ENCODE measurements at regions not wholly inside any gene's neighbourhood (a gene's known extent, or its start where the extent isn't known, plus 50 kb on each side); places are given as distances from the start of the nearest gene placed in this dataset.

GRCh38 chr1:59136541-59137275 is 160.2 kb upstream of the FGGY start:
- Histone ChIP-seq H2AFZ (no peak overlapping the region), H3K27ac (no peak overlapping the region), H3K9ac (no peak overlapping the region), H3K9me3 (ENCODE audit: control insufficient read depth, low read length) (no peaks in the 10 kb centered on the region), H3K4me3 (ENCODE audit: low read depth, low read length) (no peak overlapping the region), H3K4me1 (no peaks in the 10 kb centered on the region), H3K36me3 (ENCODE audit: control insufficient read depth, insufficient read depth, low read length) (no peaks in the 10 kb centered on the region), H3K79me2 (no peaks in the 10 kb centered on the region), H3K4me2 (ENCODE audit: low read length) (no peak overlapping the region), H3K27me3 (ENCODE audit: control insufficient read depth, insufficient read depth, low read length) (no peaks in the 10 kb centered on the region)
- TF ChIP-seq CTCF (IDR thresholded peaks at IDR 0.05), result no peak

GRCh38 chr1:59137276-59137615 is 159.6 kb upstream of the FGGY start:
- no peak overlapping the region for H3K27ac ChIP-seq
- no peak overlapping the region for H3K4me3 ChIP-seq (ENCODE audit: low read depth, low read length)
- no peak overlapping the region for H3K9ac ChIP-seq
- no peaks in the 10 kb centered on the region for H3K4me1 ChIP-seq
- H3K79me2 ChIP-seq, result no peaks in the 10 kb centered on the region
- no peaks in the 10 kb centered on the region for H3K36me3 ChIP-seq (ENCODE audit: control insufficient read depth, insufficient read depth, low read length)
- H3K9me3 ChIP-seq (ENCODE audit: control insufficient read depth, low read length), result no peaks in the 10 kb centered on the region
- no peak overlapping the region for H2AFZ ChIP-seq
- no peak overlapping the region for H3K4me2 ChIP-seq (ENCODE audit: low read length)
- H3K27me3 ChIP-seq (ENCODE audit: control insufficient read depth, insufficient read depth, low read length), result no peaks in the 10 kb centered on the region
- no peak for TF ChIP-seq CTCF (IDR thresholded peaks at IDR 0.05)

- H3K9ac ChIP-seq, result no peak overlapping the region
- no peaks in the 10 kb centered on the region for H3K36me3 ChIP-seq (ENCODE audit: control insufficient read depth, insufficient read depth, low read length)
- H3K4me3 ChIP-seq (ENCODE audit: low read depth, low read length), result no peak overlapping the region
- H3K27me3 ChIP-seq (ENCODE audit: control insufficient read depth, insufficient read depth, low read length), result no peaks in the 10 kb centered on the region
- H2AFZ ChIP-seq, result no peak overlapping the region
- no peak overlapping the region for H3K27ac ChIP-seq
- no peak for TF ChIP-seq CTCF (IDR thresholded peaks at IDR 0.05)
- H3K9me3 ChIP-seq (ENCODE audit: control insufficient read depth, low read length), result no peaks in the 10 kb centered on the region
- H3K4me2 ChIP-seq (ENCODE audit: low read length), result no peak overlapping the region
- no peaks in the 10 kb centered on the region for H3K4me1 ChIP-seq
- no peaks in the 10 kb centered on the region for H3K79me2 ChIP-seq
These were observed 158.9 kb upstream of the FGGY start for GRCh38 chr1:59137968-59138367.

- no peaks in the 10 kb centered on the region for H3K9me3 ChIP-seq (ENCODE audit: control insufficient read depth, low read length)
- no peak overlapping the region for H3K9ac ChIP-seq
- H3K4me2 ChIP-seq (ENCODE audit: low read length), result no peak overlapping the region
- no peaks in the 10 kb centered on the region for H3K27me3 ChIP-seq (ENCODE audit: control insufficient read depth, insufficient read depth, low read length)
- no peak overlapping the region for H3K4me3 ChIP-seq (ENCODE audit: low read depth, low read length)
- H3K27ac ChIP-seq, result no peak overlapping the region
- H3K4me1 ChIP-seq, result no peaks in the 10 kb centered on the region
- no peaks in the 10 kb centered on the region for H3K36me3 ChIP-seq (ENCODE audit: control insufficient read depth, insufficient read depth, low read length)
- H2AFZ ChIP-seq, result no peak overlapping the region
- TF ChIP-seq CTCF (IDR thresholded peaks at IDR 0.05), result no peak
- H3K79me2 ChIP-seq, result no peaks in the 10 kb centered on the region
These were observed 158.5 kb upstream of the FGGY start for GRCh38 chr1:59138402-59138801.

- H3K4me1 ChIP-seq, result no peaks in the 10 kb centered on the region
- H3K27me3 ChIP-seq (ENCODE audit: control insufficient read depth, insufficient read depth, low read length), result no peaks in the 10 kb centered on the region
- no peaks in the 10 kb centered on the region for H3K9me3 ChIP-seq (ENCODE audit: control insufficient read depth, low read length)
- H3K27ac ChIP-seq, result no peak overlapping the region
- no peak overlapping the region for H3K4me3 ChIP-seq (ENCODE audit: low read depth, low read length)
- no peaks in the 10 kb centered on the region for H3K36me3 ChIP-seq (ENCODE audit: control insufficient read depth, insufficient read depth, low read length)
- no peak overlapping the region for H3K9ac ChIP-seq
- H3K4me2 ChIP-seq (ENCODE audit: low read length), result no peak overlapping the region
- H2AFZ ChIP-seq, result no peak overlapping the region
- H3K79me2 ChIP-seq, result no peaks in the 10 kb centered on the region
- TF ChIP-seq CTCF (IDR thresholded peaks at IDR 0.05), result no peak
These were observed 157.5 kb upstream of the FGGY start for GRCh38 chr1:59139396-59139795.
